NCI-H526 treated with DMSO at 0.1 percent for 48 hours (cell line): ENCODE measurements at regions not wholly inside any gene's neighbourhood (a gene's known extent, or its start where the extent isn't known, plus 50 kb on each side); places are given as distances from the start of the nearest gene placed in this dataset.

Experiments used
- DNase-seq: peaks from one replicate; lab custom pipeline; 2025; lab: John Stamatoyannopoulos, UW

GRCh38 chr13:107743526-107743925, 471.8 kb downstream of the LIG4 start:
- no peak for DNase-seq

- DNase-seq: no peak
Measured at GRCh38 chr13:107743100-107743499, 472.2 kb downstream of the LIG4 start.

- no peak for DNase-seq
Measured at GRCh38 chr13:107742544-107742943, 472.8 kb downstream of the LIG4 start.

- DNase-seq: no peak
Measured at GRCh38 chr13:107738004-107738403, 477.3 kb downstream of the LIG4 start.

GRCh38 chr13:107736731-107737130, 478.6 kb downstream of the LIG4 start:
- DNase-seq: no peak

- DNase-seq: no peak
Measured at GRCh38 chr13:107736170-107736569, 479.2 kb downstream of the LIG4 start.

GRCh38 chr13:107734891-107735625, 480.3 kb downstream of the LIG4 start:
- no peak for DNase-seq

GRCh38 chr13:107733276-107733675, 482.1 kb downstream of the LIG4 start:
- no peak for DNase-seq

GRCh38 chr13:107730813-107731212, 484.5 kb downstream of the LIG4 start:
- no peak for DNase-seq

- no peak for DNase-seq
Measured at GRCh38 chr13:107721125-107721869, 494.0 kb downstream of the LIG4 start.

- no peak for DNase-seq
Measured at GRCh38 chr13:107716741-107717140, 498.6 kb downstream of the LIG4 start.

- no peak for DNase-seq
Measured at GRCh38 chr13:107716241-107716640, 499.1 kb downstream of the LIG4 start.

GRCh38 chr13:107715496-107715895, 499.8 kb downstream of the LIG4 start:
- DNase-seq: no peak

GRCh38 chr13:107713314-107713713, 502.0 kb downstream of the LIG4 start:
- no peak for DNase-seq

GRCh38 chr13:107712145-107712860, 503.0 kb downstream of the LIG4 start:
- DNase-seq: no peak

GRCh38 chr13:107690181-107690580, 525.2 kb downstream of the LIG4 start:
- no peak for DNase-seq

GRCh38 chr13:107685876-107686275, 529.5 kb downstream of the LIG4 start:
- DNase-seq: no peak

GRCh38 chr13:107681600-107681999, 533.7 kb downstream of the LIG4 start:
- no peak for DNase-seq

GRCh38 chr13:107680115-107680514, 535.2 kb downstream of the LIG4 start:
- no peak for DNase-seq

- no peak for DNase-seq
Measured at GRCh38 chr13:107678075-107678689, 537.2 kb downstream of the LIG4 start.

GRCh38 chr13:107675847-107676550, 539.3 kb downstream of the LIG4 start:
- no peak for DNase-seq
